Dendritic cell treated with granulocyte-macrophage colony-stimulating factor and Interleukin-4, amounts not matched to agents 40 ng/mL and 50 ng/mL, for 4 days (primary cell): ENCODE measurements at regions not wholly inside any gene's neighbourhood (a gene's known extent, or its start where the extent isn't known, plus 50 kb on each side); places are given as distances from the start of the nearest gene placed in this dataset.

Experiments
- H3K27ac Mint-ChIP-seq: one replicate; pipeline ENCODE4 v1.8.0; 2022; ENCODE audit warnings: mild to moderate bottlenecking, mixed read lengths
- H3K27me3 Mint-ChIP-seq: one replicate; pipeline ENCODE4 v1.8.0; 2022; ENCODE audit warnings: mild to moderate bottlenecking, mixed read lengths
- H3K36me3 Mint-ChIP-seq: one replicate; pipeline ENCODE4 v1.8.0; 2022; ENCODE audit warnings: low read depth, mixed read lengths
- H3K4me1 Mint-ChIP-seq: one replicate; pipeline ENCODE4 v1.8.0; 2022; ENCODE audit warnings: low read depth, mixed read lengths
- H3K4me3 Mint-ChIP-seq: one replicate; pipeline ENCODE4 v1.8.0; 2022; ENCODE audit warnings: mild to moderate bottlenecking, moderate library complexity, mixed read lengths
- H3K9me3 Mint-ChIP-seq: one replicate; pipeline ENCODE4 v1.8.0; 2022; ENCODE audit warnings: mixed read lengths
- intact Hi-C: fragments of 100-400 bp; cut with micrococcal nuclease; formaldehyde crosslinking; loops from one replicate; pipeline ENCODE4 v1.15.0; 2022

GRCh38 chr5:111582993-111583601 lies 70.8 kb upstream of the STARD4 start:
- Mint-ChIP-seq H3K27ac (no peak overlapping the region), H3K9me3 (peaks cover 33% of the 10 kb centered on the region), H3K36me3 (no peaks in the 10 kb centered on the region), H3K4me3 (no peak overlapping the region), H3K4me1 (peaks cover 29% of the 10 kb centered on the region), H3K27me3 (peaks cover 2% of the 10 kb centered on the region)
- intact Hi-C loops = no loop called here

- intact Hi-C loops = no loop called here
- H3K9me3 Mint-ChIP-seq = peaks cover 34% of the 10 kb centered on the region
- H3K36me3 Mint-ChIP-seq = no peaks in the 10 kb centered on the region
- H3K4me1 Mint-ChIP-seq = peaks cover 29% of the 10 kb centered on the region
- H3K27me3 Mint-ChIP-seq = peaks cover 2% of the 10 kb centered on the region
- H3K27ac Mint-ChIP-seq = peak overlapping the region; percentile 2
- H3K4me3 Mint-ChIP-seq = no peak overlapping the region
Measured at GRCh38 chr5:111582451-111582850, 70.1 kb upstream of the STARD4 start.

- intact Hi-C loops = no loop called here
- H3K4me1 Mint-ChIP-seq = peaks cover 29% of the 10 kb centered on the region
- H3K4me3 Mint-ChIP-seq = no peak overlapping the region
- no peaks in the 10 kb centered on the region for H3K36me3 Mint-ChIP-seq
- no peak overlapping the region for H3K27ac Mint-ChIP-seq
- peaks cover 34% of the 10 kb centered on the region for H3K9me3 Mint-ChIP-seq
- peaks cover 2% of the 10 kb centered on the region for H3K27me3 Mint-ChIP-seq
Measured at GRCh38 chr5:111580956-111581355, 68.6 kb upstream of the STARD4 start.

GRCh38 chr5:111574311-111574710 lies 62.0 kb upstream of the STARD4 start:
- Mint-ChIP-seq H3K9me3 (peaks cover 16% of the 10 kb centered on the region), H3K36me3 (no peaks in the 10 kb centered on the region), H3K4me1 (no peaks in the 10 kb centered on the region), H3K4me3 (no peak overlapping the region), H3K27ac (no peak overlapping the region), H3K27me3 (peaks cover 2% of the 10 kb centered on the region)
- intact Hi-C loops = no loop called here

- Mint-ChIP-seq H3K36me3 (no peaks in the 10 kb centered on the region), H3K4me3 (no peak overlapping the region), H3K27me3 (peaks cover 2% of the 10 kb centered on the region), H3K4me1 (no peaks in the 10 kb centered on the region), H3K9me3 (peaks cover 20% of the 10 kb centered on the region), H3K27ac (no peak overlapping the region)
- intact Hi-C loops = no loop called here
Measured at GRCh38 chr5:111572561-111572960, 60.2 kb upstream of the STARD4 start.

- H3K36me3 Mint-ChIP-seq = no peaks in the 10 kb centered on the region
- H3K4me1 Mint-ChIP-seq = peaks cover 8% of the 10 kb centered on the region
- H3K27ac Mint-ChIP-seq = no peak overlapping the region
- peaks cover 12% of the 10 kb centered on the region for H3K9me3 Mint-ChIP-seq
- intact Hi-C loops = no loop called here
- H3K4me3 Mint-ChIP-seq = no peak overlapping the region
- H3K27me3 Mint-ChIP-seq = no peaks in the 10 kb centered on the region
Measured at GRCh38 chr5:111563031-111563822, 50.9 kb upstream of the STARD4 start.

- intact Hi-C loops = no loop called here
- no peak overlapping the region for H3K27ac Mint-ChIP-seq
- peaks cover 10% of the 10 kb centered on the region for H3K9me3 Mint-ChIP-seq
- H3K4me1 Mint-ChIP-seq = peaks cover 15% of the 10 kb centered on the region
- no peaks in the 10 kb centered on the region for H3K36me3 Mint-ChIP-seq
- H3K4me3 Mint-ChIP-seq = no peak overlapping the region
- H3K27me3 Mint-ChIP-seq = no peaks in the 10 kb centered on the region
Measured at GRCh38 chr5:111562561-111562960, 50.2 kb upstream of the STARD4 start.
